HPDE6-E6E7 (cell line): ENCODE measurements at regions not wholly inside any gene's neighbourhood (a gene's known extent, or its start where the extent isn't known, plus 50 kb on each side); places are given as distances from the start of the nearest gene placed in this dataset.
A peak's percentile ranks its signal among the peaks of the same experiment; 100 is the strongest.

ENCODE experiments used
- DNase-seq: peaks from one replicate; pipeline ENCODE4 v3.0.0; 2011; ENCODE audit warnings: missing footprints; ENCODE audit errors: extremely low spot score

DNA sequence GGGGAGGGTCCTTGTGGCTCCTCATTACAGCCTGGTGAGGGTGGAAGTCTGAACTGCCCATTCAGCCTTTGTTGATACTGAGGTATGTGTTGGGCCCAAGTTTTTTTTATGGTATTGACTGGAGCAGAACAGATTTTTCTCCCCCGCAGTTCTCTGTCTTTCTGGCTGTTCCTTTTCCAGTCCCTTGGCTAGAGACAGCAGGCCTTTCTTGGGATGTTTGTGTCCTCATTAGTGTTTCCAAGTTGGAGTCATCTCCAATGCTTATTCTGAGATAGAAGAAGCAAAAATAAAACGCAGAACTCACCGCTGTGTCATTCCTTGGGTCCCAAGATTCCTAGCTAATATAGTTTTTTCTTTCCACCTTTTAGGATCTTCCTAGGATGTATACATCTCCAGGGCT lies 193.3 kb downstream of the RAMP3 start:
- DNase-seq = no peak

DNA sequence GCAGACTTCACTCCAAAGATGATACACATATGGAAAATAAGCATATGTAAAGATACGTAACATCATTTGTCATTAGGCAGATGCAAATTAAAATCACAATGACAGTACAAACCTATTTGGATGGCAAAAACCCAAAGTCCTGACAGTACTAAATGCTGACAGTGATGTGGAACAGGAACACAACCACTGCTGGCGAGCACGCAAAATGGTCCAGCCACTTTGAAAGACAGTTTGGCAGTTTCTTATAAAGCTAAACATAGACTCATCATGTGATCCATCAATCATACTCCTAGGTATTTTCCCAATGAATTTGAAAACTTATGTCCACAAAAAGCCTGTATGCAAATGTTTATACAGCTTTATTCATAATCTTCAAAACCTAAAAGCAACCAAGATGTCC lies 200.7 kb downstream of the RAMP3 start:
- no peak for DNase-seq

DNA sequence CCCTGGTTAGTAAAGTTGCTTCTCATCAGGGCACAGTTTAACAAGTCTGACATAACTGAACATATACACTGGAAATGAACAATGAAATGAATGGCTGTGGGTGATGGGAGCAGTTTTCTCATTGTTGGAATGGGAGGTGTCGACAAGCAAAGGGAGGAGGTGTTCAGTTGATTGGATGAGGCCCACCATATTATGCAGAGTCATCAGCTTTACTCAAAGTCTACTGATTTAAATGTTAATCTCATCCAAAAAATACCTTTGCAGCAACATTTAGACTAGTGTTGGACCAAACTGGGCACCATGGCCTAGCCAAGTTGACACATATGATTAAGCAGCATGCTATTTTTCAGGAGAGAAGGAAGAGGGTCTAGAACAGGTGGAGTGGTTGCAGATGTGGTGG lies 201.7 kb downstream of the RAMP3 start:
- no peak for DNase-seq

GRCh38 chr7:45359776-45360175 lies 202.2 kb downstream of the RAMP3 start:
- no peak for DNase-seq

DNA sequence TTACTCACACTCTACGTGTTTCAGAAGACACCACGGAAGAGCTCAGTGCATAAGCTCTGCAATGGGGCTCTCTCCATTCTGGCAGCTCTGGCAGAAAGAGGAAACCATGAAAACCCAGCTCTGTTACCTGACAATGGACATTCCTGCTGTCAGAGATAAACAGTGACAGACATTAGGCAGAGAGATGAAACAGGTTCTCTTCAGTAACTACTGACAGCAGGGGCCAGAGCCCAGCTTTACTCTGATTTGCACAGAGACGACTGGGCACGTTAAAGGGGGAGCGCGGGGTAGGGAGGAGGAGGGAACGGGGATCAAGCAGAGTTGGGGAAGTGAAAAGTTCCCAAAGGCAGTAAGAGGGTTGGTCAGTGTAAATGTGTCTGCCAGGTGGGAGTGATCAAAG lies 206.1 kb downstream of the RAMP3 start:
- no peak for DNase-seq

DNA sequence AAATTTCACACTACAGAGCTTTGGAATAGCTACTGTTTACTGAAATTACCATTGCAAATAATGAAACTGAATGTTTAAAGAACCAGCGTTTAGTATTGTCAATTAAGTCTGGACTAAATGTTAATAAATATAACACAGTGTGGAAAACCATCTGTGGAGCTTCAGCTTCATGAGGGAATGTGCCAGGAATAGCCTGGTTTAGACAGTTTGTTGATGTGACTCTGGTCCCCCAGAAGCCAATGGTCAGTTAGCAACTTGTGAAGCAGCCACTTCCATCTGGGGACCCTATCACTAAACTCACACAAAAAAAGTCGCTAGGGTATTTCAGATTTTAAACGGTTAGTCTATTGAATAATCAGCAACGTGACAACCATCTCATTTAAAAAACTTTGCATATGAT lies 207.8 kb downstream of the RAMP3 start:
- DNase-seq = no peak

DNA sequence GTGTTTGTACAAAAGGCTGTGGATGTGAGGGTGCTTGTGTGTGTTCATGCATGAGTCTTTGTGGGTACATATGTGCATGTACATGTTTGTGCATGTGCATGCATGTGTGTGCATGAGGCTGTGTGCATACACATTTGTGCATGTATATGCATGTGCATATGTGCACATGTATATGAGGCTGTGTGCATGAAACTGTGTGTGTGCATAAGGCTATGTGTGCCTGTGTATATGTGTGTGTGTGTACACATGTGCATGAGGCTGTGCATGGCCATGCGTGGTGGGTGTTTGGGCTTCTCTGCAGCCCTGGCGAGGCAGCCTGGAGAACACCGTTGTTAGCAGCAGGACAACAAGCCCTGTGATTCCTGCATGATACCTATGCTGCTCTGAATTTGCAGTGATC lies 207.7 kb upstream of the ADCY1 start:
- DNase-seq = no peak

DNA sequence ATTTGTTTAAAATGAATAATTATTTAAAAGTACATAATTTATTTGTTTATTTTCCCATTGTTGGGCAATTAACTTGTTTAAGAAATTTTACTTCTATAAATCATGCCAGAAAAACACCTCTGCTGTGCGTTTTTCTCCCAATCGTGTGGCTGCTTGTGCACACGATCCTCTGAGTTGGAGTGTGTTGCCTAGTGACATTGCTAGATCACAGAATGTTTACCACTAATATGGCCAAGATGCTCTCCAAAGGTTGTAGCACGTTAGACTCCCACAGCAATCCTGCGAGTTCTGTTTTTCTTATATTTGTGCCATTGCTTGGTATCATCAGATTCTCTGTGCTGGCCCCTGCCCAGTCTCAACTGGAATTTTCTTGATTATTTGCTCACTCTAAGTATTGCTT lies 207.1 kb upstream of the ADCY1 start:
- no peak for DNase-seq

DNA sequence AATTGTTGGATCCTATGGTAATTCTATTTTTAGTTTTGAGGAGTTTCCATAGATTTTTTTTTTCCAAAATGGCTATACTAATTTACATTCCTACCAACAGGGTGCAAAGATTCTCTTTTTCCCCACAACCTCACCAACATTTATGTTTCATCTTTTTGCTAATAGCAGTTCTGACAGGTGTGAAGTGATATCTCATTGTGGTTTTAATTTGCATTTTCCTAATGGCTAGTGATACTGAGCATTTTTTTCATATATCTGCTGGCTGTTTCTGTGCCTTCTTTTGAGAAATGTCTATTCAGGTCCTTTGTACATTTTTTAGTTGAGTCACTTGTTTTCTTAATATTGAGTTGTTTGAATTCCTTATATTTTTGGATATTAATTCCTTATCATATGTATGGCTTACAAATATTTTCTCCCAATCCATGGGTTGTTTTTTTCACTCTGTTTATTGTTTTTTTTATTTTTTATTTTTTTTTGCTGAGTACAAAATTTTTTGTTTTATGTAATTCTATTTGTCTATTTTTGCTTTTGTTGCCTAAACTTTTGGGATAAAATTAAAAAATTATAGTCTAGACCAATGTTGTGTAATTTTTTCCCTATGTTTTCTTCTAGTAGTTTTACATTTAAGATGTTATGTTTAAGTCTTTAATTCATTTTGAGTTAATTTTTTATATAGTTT lies 205.9 kb upstream of the ADCY1 start:
- DNase-seq = no peak

DNA sequence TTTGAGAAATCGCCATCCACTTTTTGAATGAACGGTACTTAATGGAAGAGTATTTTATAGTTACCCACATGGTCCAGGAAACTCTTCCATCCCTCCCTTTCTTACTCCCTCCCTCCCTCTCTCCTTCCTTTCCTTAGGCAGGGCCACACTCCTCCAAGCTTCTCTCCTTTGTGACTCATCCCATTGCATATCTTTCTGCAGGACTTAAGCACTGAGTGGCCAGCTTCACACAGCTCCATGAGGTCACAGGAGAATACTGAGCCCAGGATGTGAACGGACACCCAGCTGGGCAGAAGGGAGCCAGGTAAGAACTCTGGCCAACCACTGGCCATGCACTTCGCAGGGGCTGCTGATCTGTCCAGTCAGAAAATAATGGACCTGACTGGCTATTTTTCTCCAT lies 189.7 kb upstream of the ADCY1 start:
- DNase-seq = no peak

DNA sequence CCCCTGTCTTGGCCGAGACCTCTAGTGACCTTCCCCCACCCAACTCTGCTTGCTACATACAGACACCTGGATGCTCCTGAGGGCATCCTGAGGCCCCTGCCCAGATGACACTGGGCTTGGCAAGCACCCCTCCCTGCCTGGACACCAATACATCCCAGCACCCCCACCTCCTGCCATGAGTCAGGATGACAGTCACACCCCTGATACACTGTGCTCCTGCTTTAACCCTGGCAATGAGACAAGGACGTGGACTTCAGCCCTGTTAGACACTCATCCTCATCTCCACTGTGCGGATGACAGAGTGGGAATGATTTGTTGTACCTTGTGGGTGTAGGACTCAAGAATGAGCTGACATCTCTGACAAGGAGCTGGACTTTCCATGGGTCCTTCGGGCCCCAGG lies 186.3 kb upstream of the ADCY1 start:
- DNase-seq = no peak

DNA sequence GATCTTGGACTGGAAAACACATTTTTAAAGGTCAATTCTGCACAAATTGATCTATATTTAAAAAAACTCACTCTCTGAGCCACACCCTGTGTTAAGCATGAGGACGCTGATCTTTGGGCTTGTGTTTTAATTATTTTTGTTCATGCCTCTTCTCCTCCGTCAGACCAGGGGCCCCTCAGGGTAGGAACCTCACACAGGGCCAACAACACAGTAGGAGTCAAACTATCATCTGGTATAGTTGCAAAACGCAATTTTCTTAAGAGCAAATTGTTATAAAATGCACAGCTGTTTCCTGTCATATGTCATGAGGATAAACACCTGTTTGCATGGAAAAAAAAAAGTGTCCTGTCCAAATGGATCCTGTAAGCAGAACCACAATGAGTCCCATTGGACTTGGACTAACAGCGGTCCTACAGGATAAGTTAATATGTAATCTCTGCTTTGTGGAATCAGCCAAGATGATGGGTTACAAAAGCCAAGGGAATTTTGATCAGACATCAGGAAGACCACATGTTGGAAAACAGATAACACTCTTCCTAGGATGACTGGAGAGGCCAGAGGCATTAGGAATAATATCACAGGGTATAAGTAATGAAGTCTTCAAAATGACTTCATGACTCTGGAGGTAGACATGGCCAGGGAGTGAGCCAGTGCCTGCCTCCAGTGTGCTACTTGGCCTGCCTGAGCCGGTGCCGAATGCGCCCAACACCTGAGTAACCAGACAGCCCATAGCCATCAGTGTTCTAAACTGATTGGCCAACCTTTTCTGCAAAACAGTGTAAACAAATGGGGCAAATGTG lies 184.9 kb upstream of the ADCY1 start:
- DNase-seq = no peak

- no peak for DNase-seq
Measured at GRCh38 chr7:45390180-45390579, 184.0 kb upstream of the ADCY1 start.

DNA sequence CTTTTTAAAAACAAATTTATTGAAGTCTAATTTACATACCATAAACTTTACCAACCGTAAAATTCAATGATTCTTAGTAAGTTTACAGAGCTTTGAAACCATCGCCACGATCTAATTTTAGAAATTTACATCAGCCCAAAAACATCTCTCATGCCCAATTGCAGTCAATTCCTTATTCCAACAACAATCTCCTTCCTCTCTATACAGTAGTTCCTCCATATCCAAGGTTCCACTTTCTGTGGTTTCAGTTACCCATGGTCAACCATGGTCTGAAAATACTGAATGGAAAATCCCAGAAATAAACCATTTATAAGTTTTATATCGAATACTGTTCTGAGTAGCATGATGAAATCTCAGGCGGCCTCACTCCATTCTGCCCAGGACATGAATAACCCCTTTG lies 183.4 kb upstream of the ADCY1 start:
- no peak for DNase-seq

- DNase-seq = no peak
Measured at GRCh38 chr7:45391618-45392451, 182.3 kb upstream of the ADCY1 start.

DNA sequence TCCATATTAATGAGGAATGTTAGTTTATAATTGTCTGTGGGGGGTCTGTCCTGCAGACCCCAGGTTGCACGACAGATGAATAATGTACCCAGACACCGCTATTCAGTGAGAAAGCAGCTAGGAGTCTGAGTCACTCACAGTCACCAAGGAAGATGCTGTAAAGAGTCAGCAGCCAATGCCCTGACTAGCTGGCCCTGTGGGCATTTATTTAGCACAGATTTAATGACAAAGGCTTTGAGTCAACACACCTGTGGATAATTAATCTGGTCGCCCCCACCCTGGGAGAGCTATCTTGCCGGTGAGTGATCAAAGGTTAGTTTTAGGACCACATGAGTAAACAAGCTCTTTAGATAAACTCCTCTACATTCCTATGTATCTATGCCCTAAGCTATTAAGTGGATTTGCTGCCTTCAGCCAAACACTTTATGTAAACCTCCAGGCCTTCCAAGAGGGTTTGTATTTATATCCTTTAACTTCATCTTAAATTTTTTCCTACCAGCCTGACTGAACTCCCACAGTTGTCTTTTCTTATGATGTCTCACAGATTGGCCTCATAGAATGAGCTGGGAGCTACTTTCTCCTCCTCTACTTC lies 180.0 kb upstream of the ADCY1 start:
- DNase-seq = no peak

DNA sequence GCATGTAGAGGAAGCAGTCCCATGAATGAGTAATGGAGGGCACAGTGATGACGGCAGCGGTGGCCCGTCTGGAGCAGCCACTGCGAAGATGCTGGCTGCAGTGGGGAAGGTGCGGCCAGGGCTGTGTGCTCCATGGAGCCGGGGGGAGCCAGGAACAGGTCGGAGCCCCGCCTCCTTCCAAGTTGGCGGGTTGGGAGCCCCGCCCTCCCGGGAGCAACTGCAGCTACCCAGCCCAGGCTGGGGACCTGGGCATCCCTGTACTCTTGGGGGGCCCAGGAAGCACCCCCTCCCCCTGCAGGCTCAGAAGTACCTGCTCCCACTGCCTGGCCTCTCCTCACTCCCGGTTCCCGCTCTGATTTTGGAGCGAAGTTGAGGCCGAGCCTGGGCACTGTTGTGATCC lies 175.1 kb upstream of the ADCY1 start:
- no peak for DNase-seq

DNA sequence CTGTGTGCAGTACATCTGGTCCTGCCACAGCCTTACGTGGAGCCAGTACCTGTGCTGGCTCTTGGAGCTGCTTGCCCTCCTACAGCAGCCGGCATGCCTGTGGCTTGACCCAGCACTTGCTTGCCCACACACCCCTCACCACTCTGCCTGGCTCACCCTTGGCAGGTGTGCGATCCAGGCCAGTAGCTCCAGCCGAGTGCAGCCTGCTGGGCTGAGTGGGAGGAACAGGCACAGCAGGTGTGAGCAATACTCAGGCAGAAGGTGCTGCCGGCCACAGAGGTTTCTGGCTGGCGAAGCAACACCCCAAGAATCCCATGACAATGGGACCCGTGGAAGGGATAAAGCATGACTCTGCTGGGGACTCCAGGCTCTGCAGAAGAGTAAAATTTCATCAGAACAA lies 173.5 kb upstream of the ADCY1 start:
- no peak for DNase-seq

- DNase-seq = no peak
Measured at GRCh38 chr7:45401155-45401554, 173.0 kb upstream of the ADCY1 start.

DNA sequence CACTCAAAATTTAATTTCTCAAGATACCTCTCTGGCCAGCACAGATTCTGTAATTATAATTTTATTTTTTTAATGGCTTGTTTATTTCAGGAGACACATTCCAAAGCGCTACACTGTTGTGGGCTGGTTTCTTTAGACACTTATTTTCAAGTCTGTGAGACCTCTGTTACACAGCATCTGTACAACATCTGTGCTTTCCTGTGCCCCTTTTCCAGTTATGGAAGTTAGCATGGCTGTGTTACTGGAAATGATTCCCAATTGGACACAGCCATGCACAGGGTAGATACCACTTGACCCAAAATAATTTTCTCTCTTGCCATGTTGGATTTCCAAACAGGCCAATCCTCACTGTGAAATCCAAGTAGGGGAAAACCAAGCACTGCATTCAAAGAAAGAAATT lies 172.3 kb upstream of the ADCY1 start:
- no peak for DNase-seq

DNA sequence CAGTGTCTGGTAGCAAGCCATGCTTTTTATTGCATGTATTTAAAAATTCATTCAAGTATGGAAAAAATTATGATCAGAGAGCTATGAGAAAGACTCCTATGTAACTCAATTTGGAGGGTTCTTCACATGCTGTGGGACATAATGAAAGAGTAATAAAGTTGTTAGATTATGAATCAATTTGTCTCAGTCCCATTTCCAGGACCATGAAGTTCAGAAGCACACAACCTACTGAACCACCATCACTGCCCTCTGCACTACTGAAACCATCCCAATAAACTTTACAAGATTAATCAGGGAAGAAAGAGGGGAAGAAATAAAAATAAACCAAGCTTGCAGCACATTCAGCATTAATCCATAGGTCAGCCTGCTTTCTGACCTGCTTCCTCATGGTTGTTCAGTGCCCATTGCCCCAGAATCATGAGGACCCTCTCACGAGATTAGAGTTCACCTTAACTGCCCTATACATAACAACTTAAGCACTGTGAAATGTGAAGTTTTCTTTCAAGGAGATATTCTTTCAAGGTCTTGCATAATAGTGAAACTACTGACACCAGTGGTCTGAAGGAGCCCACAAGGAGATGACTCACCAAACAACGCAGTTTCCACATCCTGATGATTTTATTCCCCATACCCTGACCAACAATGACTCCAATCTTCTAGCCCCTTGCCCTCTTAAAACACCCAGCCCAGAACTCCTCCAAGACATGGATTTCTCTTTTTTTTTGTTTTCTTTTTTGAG lies 171.5 kb upstream of the ADCY1 start:
- DNase-seq = peak; percentile 20

DNA sequence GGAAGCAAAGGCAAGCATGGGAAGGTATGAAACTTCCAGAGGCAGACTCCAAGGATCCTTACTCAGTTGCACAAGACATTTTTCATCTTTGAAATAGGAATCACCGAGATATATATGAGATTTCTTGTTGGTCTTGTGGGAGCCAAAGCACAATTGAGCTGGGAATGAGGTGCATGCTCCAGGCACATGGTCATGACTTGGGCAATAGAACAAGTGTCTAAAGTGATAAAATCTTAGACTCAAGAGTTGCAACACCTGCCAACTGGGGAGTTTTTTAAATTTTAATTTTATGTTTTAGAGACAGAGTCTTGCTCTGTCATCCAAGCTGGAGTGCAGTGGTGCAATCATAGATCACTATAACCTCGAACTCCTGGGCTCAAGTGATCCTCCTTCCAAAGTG lies 169.5 kb upstream of the ADCY1 start:
- DNase-seq = no peak
